Adrenal gland (tissue), 5 donors: ENCODE measurements at regions not wholly inside any gene's neighbourhood (a gene's known extent, or its start where the extent isn't known, plus 50 kb on each side); places are given as distances from the start of the nearest gene placed in this dataset.

Experiments
- CTCF ChIP-seq, 6 experiments: fragments of 450-650 bp in 4 of 6; fragments of 200-600 bp in 2 of 6; sonication (generic) in 1 of 6; IDR thresholded peaks; 1 replicate in 5 of 6; 2 replicates in 1 of 6; pipeline versions ENCODE4 v1.5.1 to v1.8.0; 2016 to 2021; ENCODE audit warnings: antibody characterized with exemption in 6 of 6, mild to moderate bottlenecking in 2 of 6, moderate library complexity in 1 of 6
- POLR2A ChIP-seq, 2 donors: fragments of 450-650 bp; IDR thresholded peaks; one replicate each; pipeline ENCODE4 v1.6.1; 2017; ENCODE audit warnings: antibody characterized with exemption in 2 of 2, mild to moderate bottlenecking in 2 of 2, moderate library complexity in 1 of 2
- donor health status: DM: no; HTN: no; CAD: no.

DNA sequence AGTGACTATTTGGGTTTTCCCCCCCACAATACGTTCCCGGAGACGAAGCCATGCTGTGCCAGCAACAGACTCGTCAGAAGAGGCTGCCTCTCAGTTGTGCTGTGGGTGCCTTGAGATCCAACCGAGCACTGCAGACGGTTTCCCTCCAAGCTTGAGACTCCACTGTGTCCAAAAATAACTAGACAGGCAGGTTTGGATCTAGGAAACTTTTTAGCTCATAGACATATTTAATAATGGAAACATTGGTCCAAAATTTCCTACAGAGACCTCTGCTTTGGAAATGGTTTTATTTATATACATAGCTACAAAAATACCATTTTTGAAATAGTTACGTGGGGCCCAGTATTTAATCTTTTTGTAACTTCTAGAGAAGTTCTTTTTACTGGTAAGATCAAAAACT is 63.1 kb upstream of the SPATS2L start:
- no peak for TF ChIP-seq CTCF (IDR thresholded peaks at IDR 0.05)
- no peak for TF ChIP-seq POLR2A (IDR thresholded peaks at IDR 0.05)
